Liver (tissue), 7 donors: ENCODE measurements at regions not wholly inside any gene's neighbourhood (a gene's known extent, or its start where the extent isn't known, plus 50 kb on each side); places are given as distances from the start of the nearest gene placed in this dataset.

Experiments
- DNase-seq: peaks from one replicate; pipeline ENCODE4 v3.0.0-alpha.2; 2017; ENCODE audit warnings: low spot score
- H3K27ac ChIP-seq, 2 donors: one replicate each; pipeline ENCODE4 v1.7.0; 2013; ENCODE audit warnings: inconsistent platforms in 2 of 2, low read length in 2 of 2, control low read depth in 1 of 2, low read depth in 1 of 2, mild to moderate bottlenecking in 1 of 2
- H3K27me3 ChIP-seq, 4 donors: one replicate each; pipeline versions ENCODE4 v1.6.1 to v1.7.0; 2013; ENCODE audit warnings: low read length in 3 of 4, inconsistent platforms in 1 of 4, mild to moderate bottlenecking in 1 of 4, moderate library complexity in 1 of 4; ENCODE audit not compliant: control insufficient read depth in 4 of 4, insufficient read depth in 4 of 4
- H3K36me3 ChIP-seq, 4 donors: one replicate each; pipeline versions ENCODE4 v1.6.1 to v1.7.0; 2013; ENCODE audit warnings: low read length in 3 of 4, mild to moderate bottlenecking in 3 of 4, low read depth in 1 of 4, moderate library complexity in 1 of 4; ENCODE audit not compliant: control insufficient read depth in 4 of 4, insufficient read depth in 3 of 4
- H3K4me1 ChIP-seq, 4 donors: one replicate each; pipeline versions ENCODE4 v1.6.1 to v1.7.0; 2013; ENCODE audit warnings: low read length in 3 of 4, mild to moderate bottlenecking in 3 of 4, moderate library complexity in 1 of 4; ENCODE audit not compliant: control insufficient read depth in 4 of 4, insufficient read depth in 4 of 4
- H3K4me3 ChIP-seq, 3 donors: one replicate each; pipeline versions ENCODE4 v1.6.1 to v1.7.0; 2013; ENCODE audit warnings: low read length in 3 of 3, control low read depth in 1 of 3, low read depth in 1 of 3, mild to moderate bottlenecking in 1 of 3
- H3K9ac ChIP-seq, 2 donors: one replicate each; pipeline ENCODE4 v1.7.0; 2013; ENCODE audit warnings: low read length in 2 of 2, mild to moderate bottlenecking in 2 of 2, moderate library complexity in 2 of 2, control low read depth in 1 of 2, low read depth in 1 of 2
- H3K9me3 ChIP-seq, 4 donors: one replicate each; pipeline versions ENCODE4 v1.6.1 to v1.7.0; 2013; ENCODE audit warnings: low read length in 3 of 4; ENCODE audit not compliant: control insufficient read depth in 4 of 4
- GABPA ChIP-seq, 2 donors: IDR thresholded peaks in 1 of 2; conservative IDR thresholded peaks in 1 of 2; 2 replicates each; pipeline ENCODE4 v1.6.1; 2016; ENCODE audit warnings: antibody characterized with exemption in 2 of 2, mild to moderate bottlenecking in 1 of 2, moderate library complexity in 1 of 2
- HNF4A ChIP-seq, 2 donors: conservative IDR thresholded peaks; 2 replicates each; pipeline ENCODE4 v1.6.1; 2016; ENCODE audit warnings: antibody characterized with exemption in 2 of 2, mild to moderate bottlenecking in 2 of 2
- HNF4G ChIP-seq: IDR thresholded peaks from 2 replicates; pipeline ENCODE4 v1.6.1; 2016; ENCODE audit warnings: antibody characterized with exemption
- JUND ChIP-seq, 2 donors: IDR thresholded peaks; 2 replicates each; pipeline ENCODE4 v1.6.1; 2016; ENCODE audit warnings: antibody characterized with exemption in 2 of 2
- NR2F2 ChIP-seq: IDR thresholded peaks from 2 replicates; pipeline ENCODE4 v1.6.1; 2016; ENCODE audit warnings: antibody characterized with exemption
- RAD21 ChIP-seq, 2 donors: IDR thresholded peaks; 2 replicates each; pipeline ENCODE4 v1.6.1; 2016; ENCODE audit warnings: antibody characterized with exemption in 2 of 2, mild to moderate bottlenecking in 2 of 2
- RXRA ChIP-seq, 2 donors: IDR thresholded peaks; 2 replicates each; pipeline ENCODE4 v1.6.1; 2017 to 2018; ENCODE audit warnings: antibody characterized with exemption in 2 of 2, mild to moderate bottlenecking in 1 of 2
- SP1 ChIP-seq: IDR thresholded peaks from 2 replicates; pipeline ENCODE4 v1.6.1; 2018; ENCODE audit warnings: antibody characterized with exemption, mild to moderate bottlenecking
- YY1 ChIP-seq: IDR thresholded peaks from 2 replicates; pipeline ENCODE4 v1.6.1; 2016; ENCODE audit warnings: antibody characterized with exemption, mild to moderate bottlenecking
- ZBTB33 ChIP-seq: IDR thresholded peaks from 2 replicates; pipeline ENCODE4 v1.6.1; 2016; ENCODE audit warnings: antibody characterized with exemption
- WGBS: extraction: QIAGEN DNeasy Blood & Tissue Kit; methylation state at CpG from one replicate; pipeline ENCODE4 v1.1.7; 2013; 5-methylcytosine and 5-hydroxymethylcytosine counted together
- TF ChIP-seq, protein P1 (sequence below): IDR thresholded peaks from 2 replicates; pipeline ENCODE4 v1.6.1; 2016; ENCODE audit warnings: antibody characterized with exemption
- TF ChIP-seq, protein P2 (sequence below): IDR thresholded peaks from 2 replicates; pipeline ENCODE4 v1.6.1; 2016; ENCODE audit warnings: antibody characterized with exemption
- TF ChIP-seq, protein P3 (sequence below): IDR thresholded peaks from 2 replicates; pipeline ENCODE4 v1.6.1; 2016; ENCODE audit warnings: antibody characterized with exemption, mild to moderate bottlenecking
- donor health status: healthy.
- donor health status: healthy.
- donor health status: healthy.
- donor health status: healthy.

DNA sequence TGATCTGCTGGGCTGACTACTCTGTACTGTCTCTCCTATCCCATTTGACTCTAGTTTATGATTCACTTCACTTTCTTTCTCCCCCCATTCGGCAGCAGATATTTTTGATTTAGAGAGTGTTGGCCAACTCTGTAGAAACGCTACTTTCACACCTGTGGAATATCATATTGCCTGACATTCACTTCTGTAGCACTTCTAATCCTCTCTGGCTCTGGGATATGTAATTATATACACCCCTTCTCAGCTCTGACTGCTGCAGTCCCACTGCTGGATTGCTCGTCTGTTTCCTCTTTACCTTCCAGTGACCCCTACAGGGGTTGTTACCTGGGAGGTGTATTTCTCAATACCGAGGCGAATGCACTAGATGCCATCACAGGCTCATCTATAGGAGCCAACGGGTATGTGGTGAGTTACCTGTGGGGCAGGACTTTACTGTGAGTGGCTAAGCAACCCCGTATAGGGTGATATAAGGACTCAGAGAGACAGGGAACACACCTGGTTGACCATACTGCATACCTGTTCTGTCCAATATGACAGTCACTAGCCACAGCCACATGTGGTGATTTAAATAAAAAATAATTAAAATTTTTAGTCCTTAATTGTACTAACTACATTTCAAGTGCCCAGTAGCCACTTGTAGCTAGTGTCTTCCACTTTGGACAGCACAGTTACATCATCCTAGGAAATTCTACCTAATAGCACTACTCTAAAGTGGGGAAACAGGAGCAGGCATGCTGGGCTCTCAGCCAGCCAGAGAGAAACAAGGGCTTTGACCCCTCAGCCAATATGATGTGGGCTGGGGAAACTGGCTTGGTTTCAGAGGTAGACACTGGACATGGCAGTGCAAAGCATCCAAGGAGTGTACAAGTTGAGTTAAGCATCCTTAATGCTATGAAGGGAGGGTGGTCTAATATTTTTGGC is 95.0 kb downstream of the C12orf75 start:
- no peak overlapping the region for H3K27ac ChIP-seq
- H3K36me3 ChIP-seq, result no peaks in the 10 kb centered on the region
- no peaks in the 10 kb centered on the region for H3K27me3 ChIP-seq
- WGBS, result 90% methylated on average over 7 of the region's 7 CpGs
- H3K4me1 ChIP-seq, result peaks cover 0 to 9% (median 5%) of the 10 kb centered on the region in 4 donors
- TF ChIP-seq HNF4A (conservative IDR thresholded peaks at IDR 0.05), result peak in 1 of 2 donors; percentile 13
- TF ChIP-seq ZBTB33, result no peak
- TF ChIP-seq, protein P1, sequence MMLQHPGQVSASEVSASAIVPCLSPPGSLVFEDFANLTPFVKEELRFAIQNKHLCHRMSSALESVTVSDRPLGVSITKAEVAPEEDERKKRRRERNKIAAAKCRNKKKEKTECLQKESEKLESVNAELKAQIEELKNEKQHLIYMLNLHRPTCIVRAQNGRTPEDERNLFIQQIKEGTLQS, result peak; percentile 60
- TF ChIP-seq, protein P2, sequence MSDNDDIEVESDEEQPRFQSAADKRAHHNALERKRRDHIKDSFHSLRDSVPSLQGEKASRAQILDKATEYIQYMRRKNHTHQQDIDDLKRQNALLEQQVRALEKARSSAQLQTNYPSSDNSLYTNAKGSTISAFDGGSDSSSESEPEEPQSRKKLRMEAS, result no peak
- TF ChIP-seq RAD21 (IDR thresholded peaks at IDR 0.05), result peak in 1 of 2 donors; percentile 28
- TF ChIP-seq RXRA (IDR thresholded peaks at IDR 0.05), result peak; percentile 12 to 59
- H3K9ac ChIP-seq, result no peak overlapping the region
- no peak for DNase-seq
- no peaks in the 10 kb centered on the region for H3K9me3 ChIP-seq
- no peak overlapping the region for H3K4me3 ChIP-seq

- H3K4me1 ChIP-seq, result peaks cover 0 to 9% (median 5%) of the 10 kb centered on the region in 4 donors
- H3K36me3 ChIP-seq, result no peaks in the 10 kb centered on the region
- no peak overlapping the region for H3K27ac ChIP-seq
- no peaks in the 10 kb centered on the region for H3K27me3 ChIP-seq
- H3K9me3 ChIP-seq, result no peaks in the 10 kb centered on the region
- 36% methylated on average over 3 of the region's 3 CpGs for WGBS
- H3K9ac ChIP-seq, result no peak overlapping the region
- no peak overlapping the region for H3K4me3 ChIP-seq
- DNase-seq, result no peak
- TF ChIP-seq, protein P3, sequence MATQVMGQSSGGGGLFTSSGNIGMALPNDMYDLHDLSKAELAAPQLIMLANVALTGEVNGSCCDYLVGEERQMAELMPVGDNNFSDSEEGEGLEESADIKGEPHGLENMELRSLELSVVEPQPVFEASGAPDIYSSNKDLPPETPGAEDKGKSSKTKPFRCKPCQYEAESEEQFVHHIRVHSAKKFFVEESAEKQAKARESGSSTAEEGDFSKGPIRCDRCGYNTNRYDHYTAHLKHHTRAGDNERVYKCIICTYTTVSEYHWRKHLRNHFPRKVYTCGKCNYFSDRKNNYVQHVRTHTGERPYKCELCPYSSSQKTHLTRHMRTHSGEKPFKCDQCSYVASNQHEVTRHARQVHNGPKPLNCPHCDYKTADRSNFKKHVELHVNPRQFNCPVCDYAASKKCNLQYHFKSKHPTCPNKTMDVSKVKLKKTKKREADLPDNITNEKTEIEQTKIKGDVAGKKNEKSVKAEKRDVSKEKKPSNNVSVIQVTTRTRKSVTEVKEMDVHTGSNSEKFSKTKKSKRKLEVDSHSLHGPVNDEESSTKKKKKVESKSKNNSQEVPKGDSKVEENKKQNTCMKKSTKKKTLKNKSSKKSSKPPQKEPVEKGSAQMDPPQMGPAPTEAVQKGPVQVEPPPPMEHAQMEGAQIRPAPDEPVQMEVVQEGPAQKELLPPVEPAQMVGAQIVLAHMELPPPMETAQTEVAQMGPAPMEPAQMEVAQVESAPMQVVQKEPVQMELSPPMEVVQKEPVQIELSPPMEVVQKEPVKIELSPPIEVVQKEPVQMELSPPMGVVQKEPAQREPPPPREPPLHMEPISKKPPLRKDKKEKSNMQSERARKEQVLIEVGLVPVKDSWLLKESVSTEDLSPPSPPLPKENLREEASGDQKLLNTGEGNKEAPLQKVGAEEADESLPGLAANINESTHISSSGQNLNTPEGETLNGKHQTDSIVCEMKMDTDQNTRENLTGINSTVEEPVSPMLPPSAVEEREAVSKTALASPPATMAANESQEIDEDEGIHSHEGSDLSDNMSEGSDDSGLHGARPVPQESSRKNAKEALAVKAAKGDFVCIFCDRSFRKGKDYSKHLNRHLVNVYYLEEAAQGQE, result no peak
- TF ChIP-seq SP1 (peak; percentile 18), NR2F2 (no peak), GABPA (IDR thresholded peaks at IDR 0.05 in 1 of 2, conservative IDR thresholded peaks at IDR 0.05 in 1 of 2) (no peak), HNF4G (no peak), JUND (IDR thresholded peaks at IDR 0.05) (no peak), RAD21 (IDR thresholded peaks at IDR 0.05) (peak in 1 of 2 donors; percentile 7), YY1 (peak; percentile 20), RXRA (IDR thresholded peaks at IDR 0.05) (no peak)
- TF ChIP-seq, protein P1, result no peak
These were observed 96.3 kb downstream of the C12orf75 start for GRCh38 chr12:105426766-105427165.
